HepG2 (cell line): ENCODE measurements at regions not wholly inside any gene's neighbourhood (a gene's known extent, or its start where the extent isn't known, plus 50 kb on each side); places are given as distances from the start of the nearest gene placed in this dataset.

Experiments
- GATAD1 ChIP-seq: IDR thresholded peaks from 2 replicates; pipeline ENCODE4 v1.6.1; 2016; ENCODE audit warnings: missing genetic modification reagents, missing compliant biosample characterization
- GFI1 ChIP-seq: sonication (generic); formaldehyde crosslinking; IDR thresholded peaks from 2 replicates; pipeline ENCODE4 v1.5.0; 2020; ENCODE audit warnings: missing genetic modification reagents, mild to moderate bottlenecking, borderline replicate concordance
- KAT8 ChIP-seq: IDR thresholded peaks from 2 replicates; pipeline ENCODE4 v1.6.1; 2016; ENCODE audit warnings: missing genetic modification reagents, missing compliant biosample characterization
- MBNL3 ChIP-seq: fragments of 250-450 bp; sonication (Bioruptor Pico); conservative IDR thresholded peaks from 2 replicates; pipeline ENCODE4 v1.8.0; 2022; ENCODE audit warnings: mild to moderate bottlenecking, inconsistent platforms
- MED13 ChIP-seq: sonication (generic); formaldehyde crosslinking; IDR thresholded peaks from 2 replicates; pipeline ENCODE4 v1.5.0; 2020; ENCODE audit warnings: missing genetic modification reagents
- MLLT10 ChIP-seq: sonication (generic); formaldehyde crosslinking; IDR thresholded peaks from 2 replicates; pipeline ENCODE4 v1.4.0; 2020; ENCODE audit warnings: missing genetic modification reagents
- MTF2 ChIP-seq: sonication (generic); formaldehyde crosslinking; IDR thresholded peaks from 2 replicates; pipeline ENCODE4 v1.5.0; 2020; ENCODE audit warnings: missing genetic modification reagents, borderline replicate concordance
- NONO ChIP-seq, 2 experiments: fragments of 450-650 bp in 1 of 2; sonication (generic) in 1 of 2; formaldehyde crosslinking in 1 of 2; IDR thresholded peaks in 1 of 2; conservative IDR thresholded peaks in 1 of 2; 2 replicates each; pipeline versions ENCODE4 v1.6.1 to v1.8.0; 2017 to 2022; ENCODE audit warnings: mild to moderate bottlenecking in 1 of 2, missing genetic modification reagents in 1 of 2, moderate library complexity in 1 of 2
- SAFB2 ChIP-seq: sonication (generic); formaldehyde crosslinking; IDR thresholded peaks from 2 replicates; pipeline ENCODE4 v1.5.1; 2020; ENCODE audit warnings: missing genetic modification reagents, low read depth, mild to moderate bottlenecking, borderline replicate concordance
- SP5 ChIP-seq: IDR thresholded peaks from 2 replicates; pipeline ENCODE4 v1.6.1; 2016; ENCODE audit warnings: low read depth, borderline replicate concordance
- TFAP4 ChIP-seq: sonication (generic); IDR thresholded peaks from 2 replicates; pipeline ENCODE4 v1.6.1; 2016; ENCODE audit warnings: low read depth, borderline replicate concordance
- TOE1 ChIP-seq: sonication (generic); formaldehyde crosslinking; IDR thresholded peaks from 2 replicates; pipeline ENCODE4 v1.4.0; 2020; ENCODE audit warnings: mild to moderate bottlenecking, missing genetic modification reagents
- XBP1 ChIP-seq: sonication (generic); formaldehyde crosslinking; IDR thresholded peaks from 2 replicates; pipeline ENCODE4 v1.5.0; 2020; ENCODE audit warnings: missing genetic modification reagents
- ZBTB34 ChIP-seq: sonication (generic); formaldehyde crosslinking; IDR thresholded peaks from 2 replicates; pipeline ENCODE4 v1.8.0; 2022; ENCODE audit warnings: mild to moderate bottlenecking, missing genetic modification reagents
- ZC3H13 ChIP-seq: sonication (generic); formaldehyde crosslinking; IDR thresholded peaks from 2 replicates; pipeline ENCODE4 v1.8.1; 2023; ENCODE audit warnings: mild to moderate bottlenecking, missing genetic modification reagents, moderate library complexity
- ZNF101 ChIP-seq: sonication (generic); formaldehyde crosslinking; IDR thresholded peaks from 2 replicates; pipeline ENCODE4 v1.4.0; 2020; ENCODE audit warnings: mild to moderate bottlenecking, low read depth, missing genetic modification reagents, borderline replicate concordance
- ZNF296 ChIP-seq: sonication (generic); formaldehyde crosslinking; conservative IDR thresholded peaks from 2 replicates; pipeline ENCODE4 v1.5.0; 2020; ENCODE audit warnings: mild to moderate bottlenecking, missing genetic modification reagents
- ZNF460 ChIP-seq: sonication (generic); formaldehyde crosslinking; IDR thresholded peaks from 2 replicates; pipeline ENCODE4 v1.5.1; 2020; ENCODE audit warnings: missing genetic modification reagents, mild to moderate bottlenecking, borderline replicate concordance
- ZNF598 ChIP-seq: sonication (generic); formaldehyde crosslinking; IDR thresholded peaks from 2 replicates; pipeline ENCODE4 v1.5.1; 2020; ENCODE audit warnings: mild to moderate bottlenecking, missing genetic modification reagents, borderline replicate concordance
- ZNF609 ChIP-seq: sonication (generic); formaldehyde crosslinking; IDR thresholded peaks from 2 replicates; pipeline ENCODE4 v1.4.0; 2020; ENCODE audit warnings: mild to moderate bottlenecking, missing genetic modification reagents, borderline replicate concordance
- ZNF75D ChIP-seq: sonication (generic); formaldehyde crosslinking; IDR thresholded peaks from 2 replicates; pipeline ENCODE4 v1.8.1; 2023; ENCODE audit warnings: missing genetic modification reagents, mild to moderate bottlenecking, borderline replicate concordance
- ZNF766 ChIP-seq: sonication (generic); formaldehyde crosslinking; IDR thresholded peaks from 2 replicates; pipeline ENCODE4 v1.5.0; 2020; ENCODE audit warnings: missing genetic modification reagents, borderline replicate concordance
- ZNF775 ChIP-seq: sonication (generic); formaldehyde crosslinking; IDR thresholded peaks from 2 replicates; pipeline ENCODE4 v1.4.0; 2020; ENCODE audit warnings: missing genetic modification reagents, mild to moderate bottlenecking, moderate library complexity, borderline replicate concordance

GRCh38 chr12:116636608-116637519 lies 77.7 kb downstream of the MAP1LC3B2 start (continued):
- no peak for TF ChIP-seq ZNF296 (CRISPR knock-in tag)
- TF ChIP-seq GFI1 (CRISPR knock-in tag): peak; percentile 85
- TF ChIP-seq TFAP4: peak; percentile 34; the same call in 1 of the 2 replicates
- no peak for TF ChIP-seq MBNL3 (CRISPR knock-in tag)
- no peak for TF ChIP-seq MED13 (CRISPR knock-in tag)
- peak; percentile 38; the same call in 1 of the 2 replicates for TF ChIP-seq ZBTB34
- no peak for TF ChIP-seq XBP1 (CRISPR knock-in tag)
- no peak for TF ChIP-seq ZNF766 (CRISPR knock-in tag)
- TF ChIP-seq SP5 (CRISPR knock-in tag): peak; percentile 74
- no peak for TF ChIP-seq NONO (IDR thresholded peaks at IDR 0.05)
- TF ChIP-seq NONO (CRISPR knock-in tag; conservative IDR thresholded peaks at IDR 0.05): 0 out of 2 replicates have a peak, but pooled peaks have one; percentile 15
- no peak for TF ChIP-seq ZC3H13
- peak; percentile 98 for TF ChIP-seq ZNF609 (CRISPR knock-in tag)
- no peak for TF ChIP-seq ZNF75D (CRISPR knock-in tag)
- TF ChIP-seq ZNF101 (CRISPR knock-in tag): no peak
- TF ChIP-seq SAFB2 (CRISPR knock-in tag): no peak
- peak; percentile 66; the same call in 1 of the 2 replicates for TF ChIP-seq KAT8 (CRISPR knock-in tag)
- TF ChIP-seq ZNF460 (CRISPR knock-in tag): no peak
- TF ChIP-seq GATAD1: peak; percentile 30; the same call in 1 of the 2 replicates
- TF ChIP-seq MTF2: no peak
- TF ChIP-seq ZNF775: no peak
- TF ChIP-seq ZNF598 (CRISPR knock-in tag): no peak
- TF ChIP-seq MLLT10: no peak
- TF ChIP-seq TOE1 (CRISPR knock-in tag): no peak
